Esophagus squamous epithelium (tissue), 4 donors: ENCODE measurements at regions not wholly inside any gene's neighbourhood (a gene's known extent, or its start where the extent isn't known, plus 50 kb on each side); places are given as distances from the start of the nearest gene placed in this dataset.

ENCODE experiments used
- POLR2A ChIP-seq, 4 donors: fragments of 450-650 bp; IDR thresholded peaks; one replicate each; pipeline ENCODE4 v1.6.1; 2017; ENCODE audit warnings: antibody characterized with exemption in 4 of 4, mild to moderate bottlenecking in 4 of 4, moderate library complexity in 3 of 4
- TF ChIP-seq, protein P1 (sequence below), 6 experiments: fragments of 450-650 bp in 4 of 6; fragments of 200-600 bp in 2 of 6; sonication (generic) in 2 of 6; IDR thresholded peaks; one replicate each; pipeline ENCODE4 v1.5.1; 2016 to 2019; ENCODE audit warnings: antibody characterized with exemption in 6 of 6, mild to moderate bottlenecking in 4 of 6, moderate library complexity in 4 of 6

DNA sequence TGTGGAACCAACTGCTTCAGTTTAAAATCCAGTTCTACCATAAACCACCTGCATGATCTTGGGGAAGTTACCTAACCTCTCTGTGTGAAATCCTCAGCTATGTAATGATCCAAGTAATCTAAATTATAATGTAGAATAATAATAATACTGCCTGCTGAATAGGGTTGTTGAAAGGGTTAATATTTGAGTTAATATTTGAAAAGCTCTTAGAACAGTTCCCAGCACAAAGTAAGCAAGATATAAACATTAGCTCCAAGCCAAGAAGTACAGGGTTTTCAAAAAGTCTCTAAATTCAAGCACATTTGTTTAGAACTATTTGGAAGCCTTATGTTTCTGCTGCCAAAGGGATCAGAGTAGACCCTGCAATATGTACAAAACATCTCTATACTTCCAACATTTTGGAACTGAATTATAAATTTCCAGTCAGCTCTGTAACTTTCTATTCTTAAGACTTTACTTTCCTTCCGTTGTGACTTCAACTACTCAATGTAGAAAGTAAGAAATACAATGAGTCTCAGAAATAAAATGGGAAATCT, 76.7 kb upstream of the FAM9C start:
- TF ChIP-seq, protein P1, sequence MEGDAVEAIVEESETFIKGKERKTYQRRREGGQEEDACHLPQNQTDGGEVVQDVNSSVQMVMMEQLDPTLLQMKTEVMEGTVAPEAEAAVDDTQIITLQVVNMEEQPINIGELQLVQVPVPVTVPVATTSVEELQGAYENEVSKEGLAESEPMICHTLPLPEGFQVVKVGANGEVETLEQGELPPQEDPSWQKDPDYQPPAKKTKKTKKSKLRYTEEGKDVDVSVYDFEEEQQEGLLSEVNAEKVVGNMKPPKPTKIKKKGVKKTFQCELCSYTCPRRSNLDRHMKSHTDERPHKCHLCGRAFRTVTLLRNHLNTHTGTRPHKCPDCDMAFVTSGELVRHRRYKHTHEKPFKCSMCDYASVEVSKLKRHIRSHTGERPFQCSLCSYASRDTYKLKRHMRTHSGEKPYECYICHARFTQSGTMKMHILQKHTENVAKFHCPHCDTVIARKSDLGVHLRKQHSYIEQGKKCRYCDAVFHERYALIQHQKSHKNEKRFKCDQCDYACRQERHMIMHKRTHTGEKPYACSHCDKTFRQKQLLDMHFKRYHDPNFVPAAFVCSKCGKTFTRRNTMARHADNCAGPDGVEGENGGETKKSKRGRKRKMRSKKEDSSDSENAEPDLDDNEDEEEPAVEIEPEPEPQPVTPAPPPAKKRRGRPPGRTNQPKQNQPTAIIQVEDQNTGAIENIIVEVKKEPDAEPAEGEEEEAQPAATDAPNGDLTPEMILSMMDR (IDR thresholded peaks at IDR 0.05), result no peak
- TF ChIP-seq POLR2A (IDR thresholded peaks at IDR 0.05), result no peak
